ENCODE measurements at regions not wholly inside any gene's neighbourhood (a gene's known extent, or its start where the extent isn't known, plus 50 kb on each side); places are given as distances from the start of the nearest gene placed in this dataset.

- no peak for TF ChIP-seq CTCF (conservative IDR thresholded peaks at IDR 0.05 in 1 of 2, IDR thresholded peaks at IDR 0.05 in 1 of 2; ENCODE audit: low read depth in 1 of 2, low read length in 2 of 2)
- no peak for TF ChIP-seq EZH2 (IDR thresholded peaks at IDR 0.05; ENCODE audit: low read length, missing control alignments)
Measured at GRCh38 chr11:25908726-25909125, 423.2 kb upstream of the ANO3 start.

Data from fibroblast of lung (primary cell).